ENCODE measurements at regions not wholly inside any gene's neighbourhood (a gene's known extent, or its start where the extent isn't known, plus 50 kb on each side); places are given as distances from the start of the nearest gene placed in this dataset.

- TF ChIP-seq POLR2A (IDR thresholded peaks at IDR 0.05) (no peak), CTCF (IDR thresholded peaks at IDR 0.05) (no peak), POLR2AphosphoS5 (IDR thresholded peaks at IDR 0.05) (no peak), EP300 (IDR thresholded peaks at IDR 0.05; ENCODE audit: low read depth) (no peak)
- H3K4me3 ChIP-seq: no peak overlapping the region
- H3K36me3 ChIP-seq: no peaks in the 10 kb centered on the region
- intact Hi-C loops (cut with DNase I; ENCODE audit: low total_unique reads): no loop called here
- no peaks in the 10 kb centered on the region for H3K27me3 ChIP-seq
- in situ Hi-C loops (cut with MboI; ENCODE audit: low pct_ligation_motif_present in 1 of 4, low pct_unique_long_range_greater_than_20kb in 1 of 4, low sequenced_read_pairs in 3 of 4): no loop called here
- DNase-seq: no peak
- WGBS, 2 donors (ENCODE audit: low coverage in 1 of 2): 44 to 66% methylated on average over 4 to 5 of the region's 5 CpGs
- no peaks in the 10 kb centered on the region for H3K9me3 ChIP-seq
- H3K4me1 ChIP-seq: no peaks in the 10 kb centered on the region
- no peak overlapping the region for H3K27ac ChIP-seq
Observed at GRCh38 chr6:84583784-84584183, 180.6 kb downstream of the TBX18 start.

- in situ Hi-C loops (cut with MboI; ENCODE audit: low pct_ligation_motif_present in 1 of 4, low pct_unique_long_range_greater_than_20kb in 1 of 4, low sequenced_read_pairs in 3 of 4): no loop called here
- H3K27me3 ChIP-seq: no peaks in the 10 kb centered on the region
- H3K36me3 ChIP-seq: no peaks in the 10 kb centered on the region
- intact Hi-C loops (cut with DNase I; ENCODE audit: low total_unique reads): no loop called here
- WGBS, 2 donors (ENCODE audit: low coverage in 1 of 2): 70 to 76% methylated on average over 2 of the region's 2 CpGs
- no peaks in the 10 kb centered on the region for H3K9me3 ChIP-seq
- H3K4me3 ChIP-seq: no peak overlapping the region
- TF ChIP-seq POLR2AphosphoS5 (IDR thresholded peaks at IDR 0.05): no peak
- TF ChIP-seq EP300 (IDR thresholded peaks at IDR 0.05; ENCODE audit: low read depth): no peak
- no peak overlapping the region for H3K27ac ChIP-seq
- DNase-seq: no peak
- no peaks in the 10 kb centered on the region for H3K4me1 ChIP-seq
Observed at GRCh38 chr6:84582997-84583396, 181.4 kb downstream of the TBX18 start.

DNA sequence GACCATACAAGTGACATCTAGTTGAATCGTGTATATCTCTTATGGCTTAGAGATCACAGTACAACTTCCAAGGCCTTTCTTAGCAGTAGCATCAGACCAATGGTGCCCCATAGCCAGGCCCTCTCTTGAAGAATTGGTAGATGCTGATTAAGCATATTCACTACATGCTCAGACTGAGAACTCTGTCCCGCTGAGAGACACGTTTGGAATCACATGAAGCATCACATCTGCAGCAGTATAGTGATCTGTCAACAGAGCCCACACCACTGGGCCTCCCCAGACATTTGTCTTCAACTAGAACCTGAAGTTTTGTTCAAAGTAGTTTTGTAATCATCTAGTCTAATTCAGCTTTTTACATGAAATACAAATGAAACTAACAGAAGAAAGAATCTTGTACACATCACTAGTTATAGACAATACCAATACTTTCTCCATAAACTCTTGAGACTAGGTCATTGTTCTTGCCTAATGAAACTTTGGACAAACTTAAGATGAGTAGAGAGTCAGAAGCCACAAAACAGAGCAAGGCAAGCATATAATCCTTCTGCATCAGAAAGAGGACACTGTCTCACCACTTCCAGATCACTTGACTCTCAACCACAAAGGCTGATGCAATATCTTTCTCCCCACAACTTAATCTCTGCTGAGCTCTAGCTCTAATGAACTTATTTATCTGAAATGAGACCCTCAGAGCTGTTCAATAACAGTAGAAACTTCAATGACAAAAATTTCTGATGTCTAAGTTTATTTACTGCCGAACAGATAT is 182.7 kb downstream of the TBX18 start:
- H3K4me1 ChIP-seq: no peaks in the 10 kb centered on the region
- DNase-seq: no peak
- H3K9me3 ChIP-seq: no peaks in the 10 kb centered on the region
- in situ Hi-C loops (cut with MboI; ENCODE audit: low pct_ligation_motif_present in 1 of 4, low pct_unique_long_range_greater_than_20kb in 1 of 4, low sequenced_read_pairs in 3 of 4) (no loop called here), intact Hi-C loops (cut with DNase I; ENCODE audit: low total_unique reads) (no loop called here)
- no peaks in the 10 kb centered on the region for H3K36me3 ChIP-seq
- no peak overlapping the region for H3K27ac ChIP-seq
- H3K27me3 ChIP-seq: no peaks in the 10 kb centered on the region
- no peak overlapping the region for H3K4me3 ChIP-seq
- TF ChIP-seq POLR2A (IDR thresholded peaks at IDR 0.05) (no peak), CTCF (IDR thresholded peaks at IDR 0.05) (no peak), EP300 (IDR thresholded peaks at IDR 0.05; ENCODE audit: low read depth) (no peak), POLR2AphosphoS5 (IDR thresholded peaks at IDR 0.05) (no peak)
- whole genome bisulfite sequencing, 2 donors (ENCODE audit: low coverage in 1 of 2): 50 to 68% methylated on average over 2 to 4 of the region's 4 CpGs

- TF ChIP-seq CTCF (IDR thresholded peaks at IDR 0.05): no peak
- no peak for TF ChIP-seq EP300 (IDR thresholded peaks at IDR 0.05; ENCODE audit: low read depth)
- no peak for TF ChIP-seq POLR2A (IDR thresholded peaks at IDR 0.05)
- no peak for TF ChIP-seq POLR2AphosphoS5 (IDR thresholded peaks at IDR 0.05)
- DNase-seq: no peak
- Histone ChIP-seq H3K4me3 (no peak overlapping the region), H3K27me3 (no peaks in the 10 kb centered on the region), H3K9me3 (no peaks in the 10 kb centered on the region), H3K36me3 (no peaks in the 10 kb centered on the region), H3K4me1 (no peaks in the 10 kb centered on the region), H3K27ac (no peak overlapping the region)
- WGBS, 2 donors (ENCODE audit: low coverage in 1 of 2): 0 to 5% methylated on average over 1 of the region's 1 CpG
- in situ Hi-C loops (cut with MboI; ENCODE audit: low pct_ligation_motif_present in 1 of 4, low pct_unique_long_range_greater_than_20kb in 1 of 4, low sequenced_read_pairs in 3 of 4) (no loop called here), intact Hi-C loops (cut with DNase I; ENCODE audit: low total_unique reads) (no loop called here)
Observed at GRCh38 chr6:84579404-84579803, 185.0 kb downstream of the TBX18 start.

DNA sequence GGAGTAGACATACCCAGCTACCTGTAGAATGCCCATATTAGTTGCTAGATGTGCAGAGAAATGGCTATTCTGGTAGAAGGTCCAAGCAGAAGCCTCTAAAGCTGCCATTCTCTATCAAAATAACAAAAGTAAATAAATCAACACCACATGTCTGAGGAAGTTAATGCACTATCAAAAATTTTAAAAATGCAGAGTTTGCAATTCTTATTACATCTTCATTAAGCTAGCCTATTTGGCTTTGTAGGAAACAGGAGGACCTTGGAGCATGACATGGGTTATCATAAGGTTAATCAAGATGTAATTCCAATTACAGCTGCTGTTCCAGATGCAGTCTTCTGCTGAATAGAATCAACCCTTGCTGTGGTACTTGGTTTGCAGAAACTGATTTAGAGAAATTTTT is 188.4 kb downstream of the TBX18 start:
- no peak for TF ChIP-seq POLR2A (IDR thresholded peaks at IDR 0.05)
- TF ChIP-seq POLR2AphosphoS5 (IDR thresholded peaks at IDR 0.05): no peak
- no peak for TF ChIP-seq EP300 (IDR thresholded peaks at IDR 0.05; ENCODE audit: low read depth)
- TF ChIP-seq CTCF (IDR thresholded peaks at IDR 0.05): no peak
- in situ Hi-C loops (cut with MboI; ENCODE audit: low pct_ligation_motif_present in 1 of 4, low pct_unique_long_range_greater_than_20kb in 1 of 4, low sequenced_read_pairs in 3 of 4) (no loop called here), intact Hi-C loops (cut with DNase I; ENCODE audit: low total_unique reads) (no loop called here)
- Histone ChIP-seq H3K4me3 (no peak overlapping the region), H3K9me3 (no peaks in the 10 kb centered on the region), H3K4me1 (no peaks in the 10 kb centered on the region), H3K27ac (no peak overlapping the region), H3K27me3 (no peaks in the 10 kb centered on the region), H3K36me3 (no peaks in the 10 kb centered on the region)
- no peak for DNase-seq
